A673 (cell line): ENCODE measurements at regions not wholly inside any gene's neighbourhood (a gene's known extent, or its start where the extent isn't known, plus 50 kb on each side); places are given as distances from the start of the nearest gene placed in this dataset.

Experiments used
- CTCF ChIP-seq: fragments of 300-800, 200-600 bp; sonication (generic); conservative IDR thresholded peaks from 2 replicates; pipeline ENCODE4 v1.5.1; 2017; ENCODE audit warnings: low read depth, mild to moderate bottlenecking, antibody characterized with exemption, low read length, moderate library complexity, mixed read lengths
- EZH2 ChIP-seq: fragments of 200-600 bp; sonication (generic); IDR thresholded peaks from 2 replicates; pipeline ENCODE4 v1.6.1; 2017; ENCODE audit warnings: borderline replicate concordance, low read depth, mild to moderate bottlenecking, mixed read lengths, antibody characterized with exemption, low read length; ENCODE audit not compliant: poor library complexity, severe bottlenecking

GRCh38 chr12:66915306-66915904 is 236.5 kb upstream of the GRIP1 start:
- TF ChIP-seq CTCF (no peak), EZH2 (no peak)
